ENCODE measurements at regions not wholly inside any gene's neighbourhood (a gene's known extent, or its start where the extent isn't known, plus 50 kb on each side); places are given as distances from the start of the nearest gene placed in this dataset.

DNA sequence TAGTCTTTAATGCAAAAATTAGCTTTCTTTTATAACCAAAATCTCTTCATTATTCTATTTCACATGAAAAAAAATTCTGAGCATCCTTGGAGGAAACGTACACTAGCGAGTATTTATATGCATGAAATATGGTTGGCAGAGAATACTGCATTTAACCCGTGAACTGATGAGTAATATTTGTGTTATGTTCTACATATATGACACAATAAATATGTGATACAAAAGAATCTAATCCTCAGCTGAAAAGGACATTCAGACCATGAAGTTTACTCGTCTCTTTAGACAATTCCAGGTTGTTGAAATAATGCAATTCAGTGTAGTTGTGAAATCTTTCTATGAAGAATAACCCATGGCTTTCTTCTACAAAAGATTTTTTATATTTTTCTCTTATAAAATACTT lies 524.8 kb upstream of the MAN1A1 start:
- DNase-seq (no peak), ATAC-seq (no peak)
- H3K27me3 ChIP-seq, result no peaks in the 10 kb centered on the region
- H3K36me3 ChIP-seq (replicated peaks in 1 of 2; ENCODE audit: insufficient read depth in 1 of 2, low read depth in 2 of 2), result no peaks in the 10 kb centered on the region
- no peaks in the 10 kb centered on the region for H3K4me1 ChIP-seq
- intact Hi-C loops (cut with DNase I), result no loop called here
- 89% methylated on average over 4 of the region's 4 CpGs for WGBS, 2 donors
- H3K9me3 ChIP-seq, result no peaks in the 10 kb centered on the region
- H3K27ac ChIP-seq, result no peak overlapping the region
- no peak for TF ChIP-seq POLR2A (IDR thresholded peaks at IDR 0.05)
- TF ChIP-seq, protein P1, sequence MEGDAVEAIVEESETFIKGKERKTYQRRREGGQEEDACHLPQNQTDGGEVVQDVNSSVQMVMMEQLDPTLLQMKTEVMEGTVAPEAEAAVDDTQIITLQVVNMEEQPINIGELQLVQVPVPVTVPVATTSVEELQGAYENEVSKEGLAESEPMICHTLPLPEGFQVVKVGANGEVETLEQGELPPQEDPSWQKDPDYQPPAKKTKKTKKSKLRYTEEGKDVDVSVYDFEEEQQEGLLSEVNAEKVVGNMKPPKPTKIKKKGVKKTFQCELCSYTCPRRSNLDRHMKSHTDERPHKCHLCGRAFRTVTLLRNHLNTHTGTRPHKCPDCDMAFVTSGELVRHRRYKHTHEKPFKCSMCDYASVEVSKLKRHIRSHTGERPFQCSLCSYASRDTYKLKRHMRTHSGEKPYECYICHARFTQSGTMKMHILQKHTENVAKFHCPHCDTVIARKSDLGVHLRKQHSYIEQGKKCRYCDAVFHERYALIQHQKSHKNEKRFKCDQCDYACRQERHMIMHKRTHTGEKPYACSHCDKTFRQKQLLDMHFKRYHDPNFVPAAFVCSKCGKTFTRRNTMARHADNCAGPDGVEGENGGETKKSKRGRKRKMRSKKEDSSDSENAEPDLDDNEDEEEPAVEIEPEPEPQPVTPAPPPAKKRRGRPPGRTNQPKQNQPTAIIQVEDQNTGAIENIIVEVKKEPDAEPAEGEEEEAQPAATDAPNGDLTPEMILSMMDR (IDR thresholded peaks at IDR 0.05), result no peak
- no peak overlapping the region for H3K4me3 ChIP-seq

DNA sequence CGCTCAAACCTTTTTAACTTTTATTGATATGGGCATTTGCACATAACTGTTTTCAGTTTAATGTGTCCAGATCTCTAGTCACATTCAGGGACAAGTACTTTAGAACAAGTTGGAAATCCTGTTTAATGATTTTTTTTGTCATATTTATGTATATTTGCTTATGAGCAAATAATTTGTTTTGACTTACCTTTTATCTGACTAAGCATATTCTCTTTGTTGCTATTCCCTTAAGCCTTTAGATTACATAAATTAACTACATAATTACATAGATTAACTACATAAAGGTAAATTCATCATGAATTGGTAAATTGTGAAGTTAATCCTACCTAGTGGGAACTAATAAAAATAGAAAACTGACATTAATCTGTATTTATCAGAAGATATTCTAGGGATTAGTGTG lies 523.5 kb upstream of the MAN1A1 start:
- no peak overlapping the region for H3K4me3 ChIP-seq
- H3K9me3 ChIP-seq, result no peaks in the 10 kb centered on the region
- DNase-seq, result no peak
- H3K4me1 ChIP-seq, result no peaks in the 10 kb centered on the region
- no peaks in the 10 kb centered on the region for H3K27me3 ChIP-seq
- WGBS, 2 donors, result 87 to 92% methylated on average over 1 of the region's 1 CpG
- no peak for TF ChIP-seq POLR2A (IDR thresholded peaks at IDR 0.05)
- TF ChIP-seq, protein P1 (IDR thresholded peaks at IDR 0.05), result no peak
- H3K27ac ChIP-seq, result no peak overlapping the region
- intact Hi-C loops (cut with DNase I), result no loop called here
- H3K36me3 ChIP-seq (replicated peaks in 1 of 2; ENCODE audit: insufficient read depth in 1 of 2, low read depth in 2 of 2), result no peaks in the 10 kb centered on the region
- no peak for ATAC-seq

DNA sequence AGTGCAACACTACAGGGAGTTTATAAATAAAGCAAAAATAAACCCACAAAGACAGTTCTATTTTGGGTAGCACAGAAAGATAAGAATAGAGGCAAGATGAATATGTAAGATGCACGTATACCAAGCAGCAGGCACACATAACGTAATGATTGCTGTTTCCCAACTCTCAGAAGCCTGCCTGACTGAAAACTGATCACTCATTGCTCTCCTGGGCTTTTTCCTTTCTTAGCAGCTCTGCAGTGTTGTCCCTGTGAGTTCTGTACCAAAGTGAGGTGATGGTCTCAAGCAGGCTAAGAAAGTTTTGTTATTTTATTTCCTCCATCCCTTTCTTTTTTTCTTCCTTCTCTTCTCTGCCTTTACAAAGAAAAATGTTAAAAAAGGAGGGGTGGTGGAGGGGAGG lies 522.0 kb upstream of the MAN1A1 start:
- DNase-seq (no peak), ATAC-seq (no peak)
- H3K36me3 ChIP-seq (replicated peaks in 1 of 2; ENCODE audit: insufficient read depth in 1 of 2, low read depth in 2 of 2), result no peaks in the 10 kb centered on the region
- 68 to 70% methylated on average over 2 of the region's 2 CpGs for WGBS, 2 donors
- no peak overlapping the region for H3K27ac ChIP-seq
- intact Hi-C loops (cut with DNase I), result no loop called here
- no peaks in the 10 kb centered on the region for H3K9me3 ChIP-seq
- H3K4me1 ChIP-seq, result no peaks in the 10 kb centered on the region
- no peak for TF ChIP-seq POLR2A (IDR thresholded peaks at IDR 0.05)
- TF ChIP-seq, protein P1 (IDR thresholded peaks at IDR 0.05), result no peak
- no peaks in the 10 kb centered on the region for H3K27me3 ChIP-seq
- no peak overlapping the region for H3K4me3 ChIP-seq

DNA sequence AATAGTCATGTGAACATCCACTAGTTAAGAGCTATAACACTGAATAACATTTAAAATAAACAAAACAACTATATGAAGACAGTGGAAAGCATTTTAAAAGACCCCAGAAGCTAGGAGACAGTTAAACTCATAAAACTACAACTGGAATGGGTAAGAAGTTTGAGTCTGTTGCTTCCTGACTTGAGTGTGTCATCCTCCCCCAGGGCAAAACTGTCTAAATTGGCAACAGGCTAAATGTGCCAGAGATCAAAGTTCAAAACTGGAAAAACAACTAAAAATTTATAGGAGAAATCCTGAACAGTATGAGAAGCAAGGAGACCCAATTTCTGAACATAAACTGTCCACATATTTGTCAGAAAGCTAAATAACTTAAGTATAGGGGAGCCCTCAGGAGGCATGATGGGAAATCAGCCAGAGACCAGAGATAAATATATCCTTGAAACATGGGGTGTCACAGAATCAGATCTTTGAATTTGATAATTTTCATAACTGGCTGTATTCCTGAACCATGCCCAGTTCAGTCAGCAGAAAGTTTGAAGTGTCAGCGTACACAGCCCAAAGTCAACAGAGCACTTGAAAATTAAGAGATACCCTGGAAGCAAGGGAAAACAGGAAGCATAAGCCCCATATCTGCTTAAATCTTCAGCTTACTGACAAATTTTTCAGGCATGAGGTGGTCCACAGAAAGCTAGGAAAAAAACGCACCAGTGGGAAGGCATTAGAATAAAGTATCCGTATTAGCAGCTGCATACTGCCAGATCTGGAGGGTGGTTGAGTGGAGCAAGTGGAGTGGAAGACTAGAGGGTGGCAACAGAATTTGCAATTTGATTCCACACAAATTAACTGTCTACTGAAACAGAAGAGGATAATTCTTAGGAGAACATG lies 516.1 kb upstream of the MAN1A1 start:
- no peak for ATAC-seq
- intact Hi-C loops (cut with DNase I), result no loop called here
- H3K27me3 ChIP-seq, result no peaks in the 10 kb centered on the region
- DNase-seq, result no peak
- no peaks in the 10 kb centered on the region for H3K9me3 ChIP-seq
- H3K36me3 ChIP-seq (replicated peaks in 1 of 2; ENCODE audit: insufficient read depth in 1 of 2, low read depth in 2 of 2), result no peaks in the 10 kb centered on the region
- H3K27ac ChIP-seq, result no peak overlapping the region
- TF ChIP-seq, protein P1 (IDR thresholded peaks at IDR 0.05), result no peak
- no peak for TF ChIP-seq POLR2A (IDR thresholded peaks at IDR 0.05)
- WGBS, 2 donors, result 90 to 91% methylated on average over 3 of the region's 3 CpGs
- H3K4me3 ChIP-seq, result no peak overlapping the region
- no peaks in the 10 kb centered on the region for H3K4me1 ChIP-seq

DNA sequence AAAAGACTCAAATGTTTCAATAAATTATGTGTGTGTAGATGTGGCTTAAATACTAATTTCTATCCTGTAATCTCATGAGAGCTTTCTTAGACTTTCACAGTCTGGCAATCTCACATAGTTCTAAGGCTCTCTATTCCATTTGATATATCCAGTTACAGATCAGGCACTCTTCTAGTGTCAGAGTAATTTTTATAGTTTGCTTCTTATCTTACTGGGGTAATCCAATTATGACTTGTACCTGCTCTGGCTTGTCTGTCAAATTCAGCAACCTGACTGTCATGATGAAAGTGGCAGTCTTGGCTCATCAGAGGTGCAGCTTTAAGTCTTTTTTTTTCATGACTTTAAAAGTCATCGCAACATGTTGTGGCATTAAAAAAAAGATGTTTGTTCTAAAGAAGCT lies 513.2 kb upstream of the MAN1A1 start:
- no peak for TF ChIP-seq POLR2A (IDR thresholded peaks at IDR 0.05)
- TF ChIP-seq, protein P1 (IDR thresholded peaks at IDR 0.05), result no peak
- Histone ChIP-seq H3K27ac (no peak overlapping the region), H3K4me3 (no peak overlapping the region), H3K36me3 (replicated peaks in 1 of 2; ENCODE audit: insufficient read depth in 1 of 2, low read depth in 2 of 2) (no peaks in the 10 kb centered on the region), H3K27me3 (no peaks in the 10 kb centered on the region), H3K4me1 (no peaks in the 10 kb centered on the region), H3K9me3 (no peaks in the 10 kb centered on the region)
- DNase-seq (no peak), ATAC-seq (no peak)
- intact Hi-C loops (cut with DNase I), result no loop called here
- 90 to 100% methylated on average over 1 of the region's 1 CpG for WGBS, 2 donors

All from body of pancreas (tissue), 4 donors.